ENCODE measurements at regions not wholly inside any gene's neighbourhood (a gene's known extent, or its start where the extent isn't known, plus 50 kb on each side); places are given as distances from the start of the nearest gene placed in this dataset.

- no peak for DNase-seq (ENCODE audit: low read depth)
Observed at GRCh38 chr3:182349051-182349450, 444.3 kb upstream of the ATP11B start.

DNA sequence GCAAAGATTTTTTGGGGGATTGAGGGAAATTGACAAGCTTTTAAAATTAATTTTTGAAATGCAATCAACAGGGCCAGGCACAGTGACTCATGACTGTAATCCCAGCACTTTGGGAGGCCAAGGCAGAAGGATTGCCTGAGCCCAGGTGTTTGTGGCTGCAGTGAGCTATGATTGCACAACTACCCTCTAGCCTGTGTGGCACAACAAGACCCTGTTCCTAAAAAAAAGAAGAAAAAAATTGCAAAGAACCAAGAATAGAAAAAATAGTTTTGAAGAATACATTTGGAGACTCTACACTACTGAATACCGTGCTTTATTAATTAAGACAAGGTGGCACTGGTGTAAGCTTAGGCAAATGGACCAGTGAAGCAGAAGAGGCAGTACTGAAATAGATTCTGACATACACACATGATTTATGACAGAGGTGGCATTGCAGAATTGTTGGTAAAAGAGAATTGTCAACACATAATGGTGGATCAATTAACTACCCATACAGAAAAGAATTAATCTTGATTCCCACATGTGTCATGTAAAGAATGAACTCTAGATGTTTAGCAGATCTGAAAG, 443.3 kb upstream of the ATP11B start:
- DNase-seq (ENCODE audit: low read depth): no peak

GRCh38 chr3:182357928-182358327, 435.4 kb upstream of the ATP11B start:
- no peak for DNase-seq (ENCODE audit: low read depth)

DNA sequence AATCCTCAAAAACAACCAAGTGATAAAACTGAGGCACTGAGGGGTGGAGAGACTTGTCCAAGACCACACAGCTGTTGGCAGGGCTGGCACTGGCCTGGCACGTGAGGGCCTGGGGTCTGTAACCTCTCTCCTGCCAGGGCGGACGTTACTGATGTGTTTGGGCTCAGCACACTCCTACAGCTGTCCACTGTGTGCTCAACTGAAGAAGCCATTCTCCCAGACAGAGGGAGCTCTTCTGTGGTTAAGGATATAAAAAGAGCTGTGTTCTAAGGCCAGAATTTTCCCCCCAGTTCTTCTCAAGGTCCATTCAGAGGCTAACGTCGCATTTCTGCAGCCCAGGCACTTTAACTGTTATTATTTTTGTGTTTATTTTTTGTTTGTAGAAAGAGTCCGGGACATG, 429.0 kb upstream of the ATP11B start:
- no peak for DNase-seq (ENCODE audit: low read depth)

- DNase-seq (ENCODE audit: low read depth): no peak
Observed at GRCh38 chr3:182364723-182365650, 428.3 kb upstream of the ATP11B start.

GRCh38 chr3:182366746-182367145, 426.6 kb upstream of the ATP11B start:
- no peak for DNase-seq (ENCODE audit: low read depth)

DNA sequence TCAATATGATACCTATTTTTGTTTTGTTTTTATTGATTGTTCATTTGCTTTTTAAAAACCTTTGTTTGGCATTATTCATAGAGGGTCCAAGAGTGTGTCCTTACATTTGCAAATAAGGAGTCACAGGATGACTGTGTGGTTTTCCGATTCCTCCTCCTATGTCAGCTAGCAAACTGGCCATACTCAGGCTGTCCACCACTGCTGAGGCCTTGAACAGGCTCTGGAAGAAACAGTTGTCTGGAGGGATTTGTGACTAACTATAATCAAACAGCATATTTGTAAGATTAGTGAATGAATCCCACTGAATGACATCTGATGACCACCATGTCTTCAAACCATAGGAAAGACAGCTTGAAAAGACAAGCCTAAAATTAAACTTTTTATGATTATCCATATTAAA, 423.4 kb upstream of the ATP11B start:
- no peak for DNase-seq (ENCODE audit: low read depth)

DNA sequence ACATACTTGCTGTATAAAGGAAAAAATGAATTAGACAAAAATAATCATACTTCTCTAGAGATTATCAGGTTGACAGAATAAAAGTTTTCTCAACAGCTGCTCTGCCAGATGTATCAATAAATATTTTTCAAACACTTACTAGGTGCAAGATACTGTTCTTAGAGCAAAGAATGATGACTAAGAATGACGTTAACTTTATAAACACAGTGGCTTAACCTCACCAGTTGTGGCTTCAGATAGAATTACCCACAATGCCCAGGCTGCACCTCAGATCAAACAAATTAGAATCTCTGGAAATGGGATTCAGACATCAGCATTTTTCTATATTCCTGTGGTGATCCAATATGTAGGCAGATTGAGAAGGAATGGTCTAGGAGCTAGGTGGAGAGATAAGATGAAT, 422.4 kb upstream of the ATP11B start:
- DNase-seq (ENCODE audit: low read depth): no peak

- no peak for DNase-seq (ENCODE audit: low read depth)
Observed at GRCh38 chr3:182375916-182376315, 417.4 kb upstream of the ATP11B start.

- no peak for DNase-seq (ENCODE audit: low read depth)
Observed at GRCh38 chr3:182382112-182382857, 411.0 kb upstream of the ATP11B start.

DNA sequence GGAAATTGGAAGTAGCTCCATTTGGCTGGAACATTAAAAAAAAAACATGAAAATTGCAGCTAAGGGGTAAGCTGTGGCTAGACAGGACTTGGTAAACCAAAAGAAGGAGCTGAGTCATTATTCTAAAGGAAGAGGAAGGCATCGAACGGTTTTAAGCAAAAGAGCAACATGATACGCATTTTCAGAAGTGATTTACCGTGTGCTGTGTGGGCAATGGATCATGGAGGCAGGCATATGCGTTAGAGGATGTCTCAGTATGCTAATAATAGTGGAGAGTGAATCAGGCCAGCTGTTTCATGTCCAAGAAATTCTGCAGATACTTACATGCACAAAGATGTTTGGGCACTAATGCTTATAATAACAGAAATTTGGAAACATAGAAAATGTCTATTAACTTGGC, 409.1 kb upstream of the ATP11B start:
- no peak for DNase-seq (ENCODE audit: low read depth)

DNA sequence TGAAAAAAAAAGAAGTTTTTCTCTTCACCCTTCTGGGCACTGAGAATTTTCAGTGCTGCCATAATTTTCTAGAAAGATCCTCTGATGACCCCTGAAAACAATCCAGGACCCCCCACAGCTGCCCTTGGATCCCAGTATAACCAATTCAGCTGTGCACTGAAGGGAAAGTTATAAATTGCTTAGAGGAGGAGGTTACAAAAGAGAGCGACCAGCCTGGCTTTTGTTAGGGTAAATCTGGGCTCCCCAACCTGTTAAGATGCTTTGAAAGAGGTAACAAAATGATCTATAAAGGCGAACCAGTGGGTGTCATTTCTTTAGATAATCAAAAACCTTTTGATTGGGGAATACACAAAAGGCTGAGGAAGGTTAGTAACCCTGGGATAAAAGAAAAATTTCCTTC, 407.9 kb upstream of the ATP11B start:
- DNase-seq (ENCODE audit: low read depth): no peak

- no peak for DNase-seq (ENCODE audit: low read depth)
Observed at GRCh38 chr3:182388506-182388905, 404.8 kb upstream of the ATP11B start.

DNA sequence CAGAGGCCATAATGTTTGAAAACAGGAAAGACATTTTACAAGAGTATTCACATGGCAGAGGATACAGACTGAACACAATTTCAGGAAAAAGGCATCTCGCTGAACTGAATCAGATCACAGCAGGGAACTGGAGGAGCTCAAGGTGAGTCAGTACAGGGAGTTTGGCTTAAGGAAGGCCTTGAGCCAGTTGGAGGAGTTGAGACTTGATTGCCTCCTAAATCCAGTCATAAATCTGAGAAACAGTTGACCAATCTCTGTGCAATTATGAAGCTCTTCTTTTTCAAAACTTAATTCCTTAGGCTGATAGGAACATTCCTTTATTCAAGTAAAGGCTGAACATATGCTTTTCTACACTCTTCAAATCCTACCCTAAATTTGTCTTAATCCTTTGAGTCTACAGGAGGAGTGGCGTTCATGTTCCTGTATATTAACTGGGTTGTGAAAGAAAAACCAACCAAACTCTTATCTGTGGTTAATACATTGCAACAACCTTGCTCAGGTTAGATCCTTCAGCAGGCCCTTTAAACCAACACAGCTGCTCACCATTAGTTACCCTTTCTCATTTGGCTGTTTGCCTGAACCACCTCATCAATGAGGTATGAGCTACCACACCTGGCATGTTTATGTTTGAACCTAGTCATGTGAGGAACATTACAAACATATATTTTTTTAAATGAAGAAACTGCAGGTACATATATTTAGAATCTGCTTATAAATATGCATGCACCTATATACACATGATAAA, 404.1 kb upstream of the ATP11B start:
- DNase-seq (ENCODE audit: low read depth): no peak

DNA sequence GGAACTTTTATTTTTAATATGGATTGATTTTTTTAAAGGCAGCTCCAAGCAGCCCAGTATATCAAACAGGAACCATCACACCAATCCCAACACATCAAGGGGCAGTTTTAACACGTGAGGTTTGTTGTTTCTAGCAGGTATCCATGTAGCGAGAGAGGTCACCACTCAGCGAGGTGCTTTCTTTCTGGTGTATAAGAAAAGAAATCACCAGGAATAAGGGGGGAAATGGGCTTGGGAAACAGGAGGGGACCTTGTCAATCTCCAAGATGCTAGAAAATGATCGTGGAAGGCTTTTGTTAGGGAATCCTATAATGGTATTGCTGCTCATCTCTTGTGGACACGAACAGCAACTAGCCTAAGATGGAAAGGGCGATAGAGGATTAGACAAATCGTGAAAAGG, 402.9 kb upstream of the ATP11B start:
- DNase-seq (ENCODE audit: low read depth): no peak

GRCh38 chr3:182392182-182392937, 400.9 kb upstream of the ATP11B start:
- DNase-seq (ENCODE audit: low read depth): no peak

DNA sequence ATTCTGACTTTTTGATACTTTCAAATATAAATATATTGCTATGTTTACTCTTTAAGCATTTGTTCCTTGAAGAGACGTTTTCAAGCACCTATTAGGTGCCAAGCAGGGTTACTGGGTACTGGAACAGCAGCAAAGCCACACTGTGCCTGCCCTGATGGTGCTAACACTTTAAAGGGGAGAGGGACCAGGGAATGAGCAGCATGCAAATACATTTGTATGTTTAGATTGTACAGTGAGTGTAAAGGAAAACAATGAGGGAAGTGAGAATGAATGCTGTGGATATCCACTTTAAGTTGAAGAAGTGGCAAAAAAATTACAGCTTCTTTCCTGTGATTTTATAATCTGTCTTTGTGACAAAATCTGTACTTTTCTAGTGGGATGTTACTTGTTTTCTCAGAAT, 400.2 kb upstream of the ATP11B start:
- no peak for DNase-seq (ENCODE audit: low read depth)

DNA sequence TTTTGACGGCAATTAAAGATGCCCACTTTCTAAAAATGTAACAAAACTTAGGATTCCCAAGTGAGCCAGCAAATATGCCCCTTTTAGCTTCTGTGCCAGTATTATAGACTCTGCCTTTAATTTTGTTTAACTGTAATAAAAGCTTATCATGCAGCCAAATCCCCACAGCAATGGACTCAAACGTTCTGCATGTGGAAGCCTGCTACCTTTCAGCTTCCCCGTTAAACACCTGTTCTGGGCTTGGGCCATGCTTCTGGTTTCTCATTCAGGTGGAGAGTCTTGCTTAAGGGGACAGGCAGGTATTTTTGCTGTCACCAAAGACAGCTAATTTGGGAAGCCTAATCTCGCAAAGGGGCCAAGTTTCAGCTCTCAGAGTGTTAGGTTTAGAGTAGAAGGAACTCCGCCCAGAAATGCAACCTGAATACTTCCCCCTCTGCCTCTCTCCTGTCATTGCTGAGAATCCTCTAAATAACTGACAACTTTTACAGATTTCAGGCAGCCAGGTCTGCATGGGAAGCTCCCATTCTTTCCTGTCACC, 399.4 kb upstream of the ATP11B start:
- no peak for DNase-seq (ENCODE audit: low read depth)

DNA sequence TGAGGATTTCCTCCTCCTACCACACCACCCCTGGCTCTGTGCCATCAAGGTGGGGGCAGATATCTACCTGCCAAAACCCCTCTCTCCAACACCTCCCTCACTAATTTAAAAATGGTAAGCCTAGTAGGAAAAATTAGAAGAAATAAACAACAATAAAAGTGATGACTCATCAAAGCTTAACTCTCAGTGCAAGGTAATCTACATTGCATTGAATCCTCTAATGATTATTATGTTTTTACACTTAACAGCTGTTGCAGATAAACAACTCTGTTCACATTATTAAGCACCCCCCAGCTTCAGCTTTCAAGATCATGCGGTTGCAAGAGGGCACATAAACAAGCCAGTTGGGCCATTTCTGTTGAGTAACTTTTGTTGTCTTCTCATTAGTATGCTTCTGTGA, 396.1 kb upstream of the ATP11B start:
- DNase-seq (ENCODE audit: low read depth): no peak

- DNase-seq (ENCODE audit: low read depth): no peak
Observed at GRCh38 chr3:182399978-182400737, 393.1 kb upstream of the ATP11B start.

GRCh38 chr3:182400838-182401237, 392.5 kb upstream of the ATP11B start:
- DNase-seq (ENCODE audit: low read depth): no peak
